Trophoblast cell (in vitro differentiated cells and primary cell): ENCODE measurements at regions not wholly inside any gene's neighbourhood (a gene's known extent, or its start where the extent isn't known, plus 50 kb on each side); places are given as distances from the start of the nearest gene placed in this dataset.
"Not testable (repeated sequence)": the region's sequence is repeated elsewhere in the genome, so short reads cannot be mapped to it uniquely, and the experiment has no call there.

Experiments
- DNase-seq, 2 donors: peaks; one replicate each; pipeline ENCODE4 v3.0.0-alpha.2; 2016
- H2AFZ ChIP-seq: 2 replicates; pipeline ENCODE4 v1.6.1; 2013; ENCODE audit warnings: low read length, moderate library complexity, mild to moderate bottlenecking; ENCODE audit not compliant: insufficient read depth, poor library complexity
- H2AK5ac ChIP-seq: 2 replicates; pipeline ENCODE4 v1.6.1; 2013; ENCODE audit warnings: mild to moderate bottlenecking, low read length
- H2BK120ac ChIP-seq: 2 replicates; pipeline ENCODE4 v1.6.1; 2013; ENCODE audit warnings: low read length, mild to moderate bottlenecking, moderate library complexity; ENCODE audit not compliant: insufficient read depth, poor library complexity
- H2BK12ac ChIP-seq: 2 replicates; pipeline ENCODE4 v1.6.1; 2013; ENCODE audit warnings: mild to moderate bottlenecking, low read length, moderate library complexity
- H2BK5ac ChIP-seq: 2 replicates; pipeline ENCODE4 v1.6.1; 2013; ENCODE audit warnings: low read length, low read depth, moderate library complexity, mild to moderate bottlenecking; ENCODE audit not compliant: poor library complexity
- H3K14ac ChIP-seq: 2 replicates; pipeline ENCODE4 v1.6.1; 2013; ENCODE audit warnings: mild to moderate bottlenecking, low read length
- H3K18ac ChIP-seq: 2 replicates; pipeline ENCODE4 v1.6.1; 2013; ENCODE audit warnings: mild to moderate bottlenecking, low read length
- H3K23ac ChIP-seq: 2 replicates; pipeline ENCODE4 v1.6.1; 2013; ENCODE audit warnings: low read length
- H3K27ac ChIP-seq: 2 replicates; pipeline ENCODE4 v1.5.1; 2013; ENCODE audit warnings: low read depth, mild to moderate bottlenecking, inconsistent platforms, low read length, moderate library complexity
- H3K27me3 ChIP-seq: 2 replicates; pipeline ENCODE4 v1.6.1; 2013; ENCODE audit warnings: inconsistent platforms, mild to moderate bottlenecking, low read length, moderate library complexity; ENCODE audit not compliant: insufficient read depth
- H3K36me3 ChIP-seq, 2 experiments: 1 replicate in 1 of 2; 2 replicates in 1 of 2; pipeline ENCODE4 v1.6.1; 2013; ENCODE audit warnings: low read length in 2 of 2, mild to moderate bottlenecking in 2 of 2, moderate library complexity in 1 of 2; ENCODE audit not compliant: insufficient read depth in 2 of 2, control insufficient read depth in 1 of 2
- H3K4ac ChIP-seq: 2 replicates; pipeline ENCODE4 v1.6.1; 2013; ENCODE audit warnings: low read depth, mild to moderate bottlenecking, low read length, moderate library complexity
- H3K4me1 ChIP-seq, 2 experiments: 1 replicate in 1 of 2; 2 replicates in 1 of 2; pipeline ENCODE4 v1.6.1; 2013; ENCODE audit warnings: low read length in 2 of 2, mild to moderate bottlenecking in 2 of 2, moderate library complexity in 1 of 2; ENCODE audit not compliant: insufficient read depth in 2 of 2, control insufficient read depth in 1 of 2
- H3K4me2 ChIP-seq: 2 replicates; pipeline ENCODE4 v1.6.1; 2013; ENCODE audit warnings: inconsistent platforms, mild to moderate bottlenecking, low read length, moderate library complexity
- H3K4me3 ChIP-seq: 2 replicates; pipeline ENCODE4 v1.5.1; 2013; ENCODE audit warnings: mild to moderate bottlenecking, low read depth, low read length, inconsistent platforms
- H3K79me1 ChIP-seq: one replicate; pipeline ENCODE4 v1.6.1; 2013; ENCODE audit warnings: low read length
- H3K79me2 ChIP-seq: 2 replicates; pipeline ENCODE4 v1.6.1; 2013; ENCODE audit warnings: low read length, mild to moderate bottlenecking; ENCODE audit not compliant: control insufficient read depth, insufficient read depth, poor library complexity
- H3K9ac ChIP-seq: 2 replicates; pipeline ENCODE4 v1.6.1; 2013; ENCODE audit warnings: mild to moderate bottlenecking, low read length
- H3K9me3 ChIP-seq: 2 replicates; pipeline ENCODE4 v1.6.1; 2013; ENCODE audit warnings: low read depth, mild to moderate bottlenecking, control low read depth, inconsistent platforms, low read length; ENCODE audit not compliant: insufficient read depth
- H4K12ac ChIP-seq: 2 replicates; pipeline ENCODE4 v1.6.1; 2013; ENCODE audit warnings: low read depth, mild to moderate bottlenecking, low read length, moderate library complexity
- H4K8ac ChIP-seq: 2 replicates; pipeline ENCODE4 v1.6.1; 2013; ENCODE audit warnings: low read depth, mild to moderate bottlenecking, low read length, moderate library complexity
- H4K91ac ChIP-seq: one replicate; pipeline ENCODE4 v1.6.1; 2013; ENCODE audit warnings: low read depth, mild to moderate bottlenecking, low read length, moderate library complexity
- WGBS: extraction: QIAGEN DNeasy Blood & Tissue Kit; methylation state at CpG from one replicate; pipeline ENCODE4 v1.1.7; 2013; ENCODE audit warnings: missing lambda C conversion rate; ENCODE audit not compliant: insufficient read length, insufficient coverage; ENCODE audit errors: extremely low coverage; 5-methylcytosine and 5-hydroxymethylcytosine counted together

- not testable (repeated sequence) for DNase-seq, H3K79me2 ChIP-seq, H3K9ac ChIP-seq, H3K4me2 ChIP-seq, H3K27me3 ChIP-seq, H3K27ac ChIP-seq, H2BK12ac ChIP-seq, H2AK5ac ChIP-seq, H3K4me3 ChIP-seq, H3K9me3 ChIP-seq, H3K4ac ChIP-seq, H3K18ac ChIP-seq, H4K12ac ChIP-seq, H3K79me1 ChIP-seq, H2AFZ ChIP-seq, H3K4me1 ChIP-seq, H4K91ac ChIP-seq, H3K23ac ChIP-seq, H2BK120ac ChIP-seq, H2BK5ac ChIP-seq, H3K14ac ChIP-seq, H4K8ac ChIP-seq, H3K36me3 ChIP-seq
- WGBS: no CpG with 5 or more reads among the region's 15 CpGs
Measured at GRCh38 chr1:14419778-14420218, 178.7 kb upstream of the KAZN start.

- peaks cover 3% of the 10 kb centered on the region for H3K9me3 ChIP-seq
- H3K27me3 ChIP-seq: no peaks in the 10 kb centered on the region
- H3K4me1 ChIP-seq: no peaks in the 10 kb centered on the region
- no peak overlapping the region for H2BK12ac ChIP-seq
- H3K79me1 ChIP-seq: no peaks in the 10 kb centered on the region
- no peak overlapping the region for H4K12ac ChIP-seq
- no peak overlapping the region for H3K27ac ChIP-seq
- DNase-seq: no peak
- no peak overlapping the region for H4K8ac ChIP-seq
- no peak overlapping the region for H3K14ac ChIP-seq
- H2BK120ac ChIP-seq: no peak overlapping the region
- H3K18ac ChIP-seq: no peak overlapping the region
- no peak overlapping the region for H3K4ac ChIP-seq
- no CpG with 5 or more reads among the region's 26 CpGs for WGBS
- no peak overlapping the region for H2AK5ac ChIP-seq
- H3K23ac ChIP-seq: no peak overlapping the region
- H3K9ac ChIP-seq: no peak overlapping the region
- no peak overlapping the region for H3K4me2 ChIP-seq
- H3K4me3 ChIP-seq: no peak overlapping the region
- no peaks in the 10 kb centered on the region for H3K36me3 ChIP-seq
- H4K91ac ChIP-seq: no peak overlapping the region
- H3K79me2 ChIP-seq: no peaks in the 10 kb centered on the region
- no peak overlapping the region for H2AFZ ChIP-seq
- no peak overlapping the region for H2BK5ac ChIP-seq
Measured at GRCh38 chr1:14420686-14421085, 177.8 kb upstream of the KAZN start.

GRCh38 chr1:14421295-14421976, 177.0 kb upstream of the KAZN start:
- H2AFZ ChIP-seq: no peak overlapping the region
- H2BK120ac ChIP-seq: no peak overlapping the region
- no peak overlapping the region for H4K91ac ChIP-seq
- H3K23ac ChIP-seq: no peak overlapping the region
- peaks cover 3% of the 10 kb centered on the region for H3K9me3 ChIP-seq
- H3K27me3 ChIP-seq: no peaks in the 10 kb centered on the region
- no peak overlapping the region for H3K9ac ChIP-seq
- H2BK12ac ChIP-seq: no peak overlapping the region
- H3K18ac ChIP-seq: no peak overlapping the region
- H3K14ac ChIP-seq: no peak overlapping the region
- DNase-seq: no peak
- WGBS: no CpG with 5 or more reads among the region's 5 CpGs
- H4K8ac ChIP-seq: no peak overlapping the region
- H3K4me2 ChIP-seq: no peak overlapping the region
- H3K4me3 ChIP-seq: no peak overlapping the region
- H3K27ac ChIP-seq: no peak overlapping the region
- no peak overlapping the region for H3K4ac ChIP-seq
- no peak overlapping the region for H4K12ac ChIP-seq
- H3K79me2 ChIP-seq: no peaks in the 10 kb centered on the region
- H3K36me3 ChIP-seq: no peaks in the 10 kb centered on the region
- H2BK5ac ChIP-seq: no peak overlapping the region
- H3K79me1 ChIP-seq: no peaks in the 10 kb centered on the region
- no peak overlapping the region for H2AK5ac ChIP-seq
- H3K4me1 ChIP-seq: no peaks in the 10 kb centered on the region

GRCh38 chr1:14421977-14422609, 176.4 kb upstream of the KAZN start:
- Histone ChIP-seq H3K4me2 (no peak overlapping the region), H2AFZ (no peak overlapping the region), H3K18ac (no peak overlapping the region), H2BK120ac (no peak overlapping the region), H3K79me2 (no peaks in the 10 kb centered on the region), H3K4me3 (no peak overlapping the region), H4K8ac (no peak overlapping the region), H3K27me3 (no peaks in the 10 kb centered on the region), H3K4ac (no peak overlapping the region), H3K36me3 (no peaks in the 10 kb centered on the region), H4K91ac (no peak overlapping the region), H2BK12ac (no peak overlapping the region), H3K4me1 (no peaks in the 10 kb centered on the region), H3K14ac (no peak overlapping the region), H3K9ac (no peak overlapping the region), H4K12ac (no peak overlapping the region), H2BK5ac (no peak overlapping the region), H2AK5ac (no peak overlapping the region), H3K79me1 (no peaks in the 10 kb centered on the region), H3K23ac (no peak overlapping the region), H3K27ac (no peak overlapping the region), H3K9me3 (peaks cover 3% of the 10 kb centered on the region)
- no CpG with 5 or more reads among the region's 9 CpGs for WGBS
- no peak for DNase-seq
